Natural killer cell (primary cell): ENCODE measurements at regions not wholly inside any gene's neighbourhood (a gene's known extent, or its start where the extent isn't known, plus 50 kb on each side); places are given as distances from the start of the nearest gene placed in this dataset.

Experiments
- ATAC-seq, 3 donors: fragments of 150-1000 bp in 2 of 3; fragments of 200-7000 bp in 1 of 3; cut with Tn5 transposase; 1 replicate in 1 of 3; 2 replicates in 2 of 3; pipeline ENCODE4 v1.10.0; 2021; ENCODE audit warnings: mild to moderate bottlenecking in 2 of 3, moderate library complexity in 2 of 3
- DNase-seq, 2 donors: peaks; one replicate each; pipeline versions ENCODE4 v3.0.0 to v3.0.0-alpha.2; 2013 to 2021; ENCODE audit warnings: mixed read lengths in 1 of 2
- H3K27ac ChIP-seq: one replicate; pipeline ENCODE4 v1.5.1; 2013; ENCODE audit warnings: mild to moderate bottlenecking, low read length
- H3K27me3 ChIP-seq: one replicate; pipeline ENCODE4 v1.6.1; 2013; ENCODE audit warnings: low read length; ENCODE audit not compliant: control insufficient read depth, insufficient read depth
- H3K36me3 ChIP-seq: one replicate; pipeline ENCODE4 v1.6.1; 2013; ENCODE audit warnings: low read length; ENCODE audit not compliant: control insufficient read depth, insufficient read depth
- H3K4me1 ChIP-seq: one replicate; pipeline ENCODE4 v1.6.1; 2013; ENCODE audit warnings: low read length; ENCODE audit not compliant: control insufficient read depth, insufficient read depth
- H3K4me3 ChIP-seq: one replicate; pipeline ENCODE4 v1.5.1; 2013; ENCODE audit warnings: low read length
- H3K9me3 ChIP-seq: one replicate; pipeline ENCODE4 v1.6.1; 2013; ENCODE audit warnings: low read length; ENCODE audit not compliant: control insufficient read depth, insufficient read depth
- H3K27ac Mint-ChIP-seq, 2 donors: one replicate each; pipeline ENCODE4 v1.8.0; 2022; ENCODE audit warnings: mild to moderate bottlenecking in 2 of 2, mixed read lengths in 2 of 2, moderate library complexity in 1 of 2
- H3K27me3 Mint-ChIP-seq, 2 donors: one replicate each; pipeline ENCODE4 v1.8.0; 2022; ENCODE audit warnings: low read depth in 2 of 2, mixed read lengths in 2 of 2
- H3K36me3 Mint-ChIP-seq: one replicate; pipeline ENCODE4 v1.8.0; 2022; ENCODE audit warnings: mixed read lengths
- H3K4me1 Mint-ChIP-seq, 2 donors: one replicate each; pipeline ENCODE4 v1.8.0; 2022; ENCODE audit warnings: mixed read lengths in 2 of 2
- H3K4me3 Mint-ChIP-seq: one replicate; pipeline ENCODE4 v1.8.0; 2022; ENCODE audit warnings: mild to moderate bottlenecking, moderate library complexity, mixed read lengths
- H3K9me3 Mint-ChIP-seq, 2 donors: one replicate each; pipeline ENCODE4 v1.8.0; 2022; ENCODE audit warnings: mixed read lengths in 2 of 2
- WGBS: methylation state at CpG from one replicate; pipeline ENCODE4 v1.1.7; 2013; ENCODE audit warnings: missing lambda C conversion rate; ENCODE audit not compliant: insufficient coverage; 5-methylcytosine and 5-hydroxymethylcytosine counted together
- intact Hi-C: fragments of 100-400 bp; cut with micrococcal nuclease; formaldehyde crosslinking; loops from one replicate; pipeline ENCODE4 v1.14.2; 2022
- TF ChIP-seq, protein P1 (sequence below): fragments of 200-600 bp; IDR thresholded peaks from one replicate; pipeline ENCODE4 v1.8.0; 2022; ENCODE audit warnings: antibody characterized with exemption

DNA sequence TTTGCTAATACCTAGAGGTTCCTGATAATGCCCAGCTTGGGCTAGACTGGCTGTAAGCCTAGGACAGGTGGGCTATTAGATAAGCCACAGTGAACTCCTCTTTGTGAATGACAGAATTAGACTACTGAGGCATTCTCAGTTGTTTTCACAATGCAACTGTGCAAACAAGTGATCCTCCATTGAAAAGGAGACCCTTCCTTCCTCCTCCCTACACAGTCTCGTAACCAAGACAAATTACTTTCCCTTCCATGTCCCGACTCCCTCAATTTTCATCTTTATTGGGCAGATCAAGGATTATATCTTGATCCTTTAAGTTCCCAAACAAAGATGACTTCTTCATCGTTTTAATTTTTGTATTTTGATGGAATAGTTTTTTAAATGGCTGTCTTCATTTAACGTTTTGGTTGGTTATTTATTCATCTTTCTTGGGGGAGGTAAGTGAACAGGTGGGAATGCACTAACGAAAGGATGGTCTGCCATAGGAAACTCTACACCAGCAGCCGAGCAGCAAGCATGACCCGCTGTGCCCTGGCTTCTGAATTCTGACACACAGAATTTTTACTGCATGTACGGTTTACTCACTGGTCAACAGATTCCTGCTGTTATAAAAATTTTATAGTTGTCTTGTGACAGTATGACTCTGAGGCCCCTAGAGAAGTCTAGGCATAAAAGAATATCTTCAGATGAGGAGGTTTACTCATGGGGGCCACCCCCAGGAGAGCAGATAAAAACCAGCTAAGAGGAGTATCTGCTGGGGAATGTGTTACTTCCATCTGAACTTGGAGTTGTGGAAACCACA, 137.5 kb upstream of the TUT7 start:
- Histone ChIP-seq H3K27ac (no peak overlapping the region), H3K9me3 (no peaks in the 10 kb centered on the region), H3K4me1 (no peaks in the 10 kb centered on the region), H3K36me3 (no peaks in the 10 kb centered on the region), H3K4me3 (no peak overlapping the region), H3K27me3 (no peaks in the 10 kb centered on the region)
- Mint-ChIP-seq H3K36me3 (no peaks in the 10 kb centered on the region), H3K9me3 (no peaks in the 10 kb centered on the region), H3K27me3 (peaks cover 5 to 22% of the 10 kb centered on the region in 2 donors), H3K4me1 (no peaks in the 10 kb centered on the region), H3K4me3 (no peak overlapping the region), H3K27ac (no peak overlapping the region)
- intact Hi-C loops: no loop called here
- DNase-seq (no peak), ATAC-seq (no peak)
- TF ChIP-seq, protein P1, sequence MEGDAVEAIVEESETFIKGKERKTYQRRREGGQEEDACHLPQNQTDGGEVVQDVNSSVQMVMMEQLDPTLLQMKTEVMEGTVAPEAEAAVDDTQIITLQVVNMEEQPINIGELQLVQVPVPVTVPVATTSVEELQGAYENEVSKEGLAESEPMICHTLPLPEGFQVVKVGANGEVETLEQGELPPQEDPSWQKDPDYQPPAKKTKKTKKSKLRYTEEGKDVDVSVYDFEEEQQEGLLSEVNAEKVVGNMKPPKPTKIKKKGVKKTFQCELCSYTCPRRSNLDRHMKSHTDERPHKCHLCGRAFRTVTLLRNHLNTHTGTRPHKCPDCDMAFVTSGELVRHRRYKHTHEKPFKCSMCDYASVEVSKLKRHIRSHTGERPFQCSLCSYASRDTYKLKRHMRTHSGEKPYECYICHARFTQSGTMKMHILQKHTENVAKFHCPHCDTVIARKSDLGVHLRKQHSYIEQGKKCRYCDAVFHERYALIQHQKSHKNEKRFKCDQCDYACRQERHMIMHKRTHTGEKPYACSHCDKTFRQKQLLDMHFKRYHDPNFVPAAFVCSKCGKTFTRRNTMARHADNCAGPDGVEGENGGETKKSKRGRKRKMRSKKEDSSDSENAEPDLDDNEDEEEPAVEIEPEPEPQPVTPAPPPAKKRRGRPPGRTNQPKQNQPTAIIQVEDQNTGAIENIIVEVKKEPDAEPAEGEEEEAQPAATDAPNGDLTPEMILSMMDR: no peak
- 78% methylated on average over 8 of the region's 8 CpGs for WGBS

GRCh38 chr9:86488794-86489193, 134.6 kb upstream of the TUT7 start:
- ATAC-seq (no peak), DNase-seq (no peak)
- Mint-ChIP-seq H3K4me1 (peaks cover 9 to 10% of the 10 kb centered on the region in 2 donors), H3K27me3 (peaks cover 3 to 11% of the 10 kb centered on the region in 2 donors), H3K27ac (no peak overlapping the region), H3K4me3 (no peak overlapping the region), H3K36me3 (no peaks in the 10 kb centered on the region), H3K9me3 (no peaks in the 10 kb centered on the region)
- TF ChIP-seq, protein P1: no peak
- Histone ChIP-seq H3K9me3 (no peaks in the 10 kb centered on the region), H3K27ac (no peak overlapping the region), H3K36me3 (no peaks in the 10 kb centered on the region), H3K4me1 (no peaks in the 10 kb centered on the region), H3K4me3 (no peak overlapping the region), H3K27me3 (no peaks in the 10 kb centered on the region)
- intact Hi-C loops: no loop called here
- 83% methylated on average over 7 of the region's 7 CpGs for WGBS

DNA sequence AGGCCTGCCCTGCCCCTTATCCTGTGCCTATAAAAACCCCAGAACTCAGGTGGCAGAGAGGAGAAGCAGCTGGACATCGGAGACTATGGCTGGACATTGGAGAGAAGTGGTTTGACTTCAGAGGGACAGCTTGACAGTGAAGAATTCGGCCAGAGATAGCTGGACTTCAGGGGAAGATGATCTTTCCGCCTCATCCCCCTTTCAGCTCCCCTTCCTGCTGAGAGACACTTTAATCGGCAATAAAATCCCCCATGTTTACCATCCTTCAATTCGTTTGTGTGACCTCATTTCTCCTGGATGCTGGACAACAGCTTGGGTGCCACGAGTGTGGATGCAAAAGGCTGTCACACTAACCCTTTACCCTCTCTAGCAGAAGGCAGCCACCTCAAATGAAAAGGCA, 134.1 kb upstream of the TUT7 start:
- DNase-seq (no peak), ATAC-seq (no peak)
- Mint-ChIP-seq H3K9me3 (no peaks in the 10 kb centered on the region), H3K27ac (no peak overlapping the region), H3K27me3 (peaks cover 3 to 11% of the 10 kb centered on the region in 2 donors), H3K4me3 (no peak overlapping the region), H3K36me3 (no peaks in the 10 kb centered on the region), H3K4me1 (peaks cover 9 to 10% of the 10 kb centered on the region in 2 donors)
- Histone ChIP-seq H3K27me3 (no peaks in the 10 kb centered on the region), H3K36me3 (no peaks in the 10 kb centered on the region), H3K4me1 (no peaks in the 10 kb centered on the region), H3K9me3 (no peaks in the 10 kb centered on the region), H3K4me3 (no peak overlapping the region), H3K27ac (no peak overlapping the region)
- TF ChIP-seq, protein P1: no peak
- intact Hi-C loops: no loop called here
- WGBS: 83% methylated on average over 6 of the region's 6 CpGs

GRCh38 chr9:86487838-86488233, 133.6 kb upstream of the TUT7 start:
- H3K36me3 ChIP-seq: no peaks in the 10 kb centered on the region
- intact Hi-C loops: loop anchor here (1.0 kb wide), 1 partner anchor 836 kb away; no protein-coding TSS in a partner anchor

More at GRCh38 chr9:86487838-86488233, 133.6 kb upstream of the TUT7 start:
- 95% methylated on average over 2 of the region's 2 CpGs for WGBS
- Mint-ChIP-seq H3K36me3 (no peaks in the 10 kb centered on the region), H3K9me3 (no peaks in the 10 kb centered on the region), H3K27ac (no peak overlapping the region), H3K4me3 (no peak overlapping the region), H3K27me3 (peaks cover 3 to 9% of the 10 kb centered on the region in 2 donors), H3K4me1 (peaks cover 9 to 10% of the 10 kb centered on the region in 2 donors)
- Histone ChIP-seq H3K4me3 (no peak overlapping the region), H3K9me3 (no peaks in the 10 kb centered on the region), H3K27me3 (no peaks in the 10 kb centered on the region), H3K27ac (no peak overlapping the region), H3K4me1 (no peaks in the 10 kb centered on the region)
- DNase-seq (no peak), ATAC-seq (no peak)
- TF ChIP-seq, protein P1: no peak
